GM19468 (cell line): ENCODE measurements at regions not wholly inside any gene's neighbourhood (a gene's known extent, or its start where the extent isn't known, plus 50 kb on each side); places are given as distances from the start of the nearest gene placed in this dataset.
"Not testable (repeated sequence)": the region's sequence is repeated elsewhere in the genome, so short reads cannot be mapped to it uniquely, and the experiment has no call there.

Source experiments
- ATAC-seq: cut with Tn5 transposase; IDR thresholded peaks from one replicate; pipeline ENCODE4 v1.9.1; 2021; ENCODE audit warnings: mild to moderate bottlenecking, moderate library complexity, moderate number of reproducible peaks; ENCODE audit not compliant: unreplicated experiment; ENCODE audit errors: extremely low read depth

DNA sequence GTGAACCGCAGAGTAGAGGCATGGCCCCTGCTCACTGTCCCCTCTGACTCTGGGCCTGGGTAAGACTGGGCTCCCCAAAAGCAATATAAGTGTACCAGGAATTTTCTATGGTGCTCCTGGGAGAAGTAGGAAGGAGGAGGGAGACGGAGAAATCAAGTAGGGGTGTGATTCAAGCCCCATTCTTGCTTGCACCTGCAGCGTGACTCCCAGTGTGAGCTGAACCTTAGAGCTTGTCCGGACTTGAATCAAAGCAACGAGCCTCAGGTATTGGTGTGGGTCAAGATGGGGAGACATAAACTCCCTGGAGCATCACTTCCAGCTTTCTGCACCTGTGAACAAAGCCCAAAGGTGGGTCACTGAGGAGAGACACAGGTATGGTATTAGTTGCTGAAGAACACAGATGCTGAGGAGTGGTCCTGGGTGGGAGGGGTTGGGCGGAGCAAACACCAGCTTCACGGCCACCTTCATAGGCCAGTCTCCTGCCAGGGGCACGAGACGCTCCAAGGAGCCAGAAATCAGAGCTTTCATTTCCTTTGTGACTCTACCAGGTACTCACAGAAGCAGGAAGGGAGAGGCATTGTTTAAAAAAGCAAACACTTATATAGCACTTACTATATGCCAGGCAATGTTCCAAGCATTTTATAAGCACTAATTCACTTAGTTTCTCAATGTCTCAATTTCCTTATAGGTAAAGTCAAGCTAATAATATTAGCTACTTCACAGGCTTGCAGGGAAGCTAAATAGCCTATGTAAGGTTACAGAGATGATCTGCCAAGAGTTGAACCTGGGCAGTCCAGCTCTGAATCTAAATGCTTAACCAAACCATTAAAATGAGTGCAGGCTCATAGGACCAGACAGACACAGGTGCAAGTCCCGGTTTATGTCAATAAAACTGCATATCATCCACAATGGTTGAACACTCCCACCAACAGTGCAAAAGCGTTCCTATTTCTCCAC is 775.3 kb downstream of the UQCRFS1 start:
- ATAC-seq, result no peak

- ATAC-seq, result no peak
These were observed 776.6 kb downstream of the UQCRFS1 start for GRCh38 chr19:28436320-28436719.

- ATAC-seq, result no peak
These were observed 777.2 kb downstream of the UQCRFS1 start for GRCh38 chr19:28435551-28436271.

- not testable (repeated sequence) for ATAC-seq
These were observed 778.2 kb downstream of the UQCRFS1 start for GRCh38 chr19:28434794-28435193.

- ATAC-seq, result not testable (repeated sequence)
These were observed 778.6 kb downstream of the UQCRFS1 start for GRCh38 chr19:28434365-28434764.

DNA sequence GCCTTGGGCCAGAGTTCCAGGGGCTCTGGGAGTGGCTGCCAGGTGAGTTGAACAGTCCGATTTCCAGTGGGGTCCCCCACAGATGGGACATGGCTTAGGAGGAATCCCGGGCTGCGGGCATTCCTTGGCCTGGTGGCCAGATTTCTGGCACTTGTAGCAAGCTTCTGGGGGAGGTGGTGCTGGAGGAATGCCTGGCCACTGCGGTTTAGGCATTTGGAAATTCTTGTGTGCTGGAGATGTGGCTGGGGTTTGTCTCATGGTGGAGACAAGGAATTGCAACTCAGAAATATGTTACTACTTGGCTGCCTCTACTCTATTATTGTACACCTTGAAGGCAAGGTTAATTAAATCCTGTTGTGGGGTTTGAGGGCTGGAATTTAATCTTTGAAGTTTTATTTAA is 779.8 kb downstream of the UQCRFS1 start:
- not testable (repeated sequence) for ATAC-seq

DNA sequence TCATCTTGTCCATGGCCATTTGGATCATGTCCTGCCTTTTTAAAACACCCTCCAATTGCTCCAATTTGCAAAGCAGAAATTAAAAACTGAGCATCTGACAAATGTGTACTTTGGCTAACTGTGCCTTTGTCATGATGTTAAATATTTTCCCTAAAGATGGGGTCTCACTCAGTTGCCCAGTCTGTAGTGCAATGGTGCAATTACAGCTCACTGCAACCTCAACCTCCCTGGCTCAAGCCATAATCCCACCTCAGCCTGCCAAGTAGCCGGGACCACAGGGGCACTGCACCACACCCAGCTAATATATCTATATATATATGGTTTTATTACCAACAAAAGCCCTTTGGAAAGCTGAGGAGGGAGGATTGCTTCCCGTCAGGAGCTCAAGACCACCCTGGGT is 782.7 kb downstream of the UQCRFS1 start:
- ATAC-seq, result no peak

DNA sequence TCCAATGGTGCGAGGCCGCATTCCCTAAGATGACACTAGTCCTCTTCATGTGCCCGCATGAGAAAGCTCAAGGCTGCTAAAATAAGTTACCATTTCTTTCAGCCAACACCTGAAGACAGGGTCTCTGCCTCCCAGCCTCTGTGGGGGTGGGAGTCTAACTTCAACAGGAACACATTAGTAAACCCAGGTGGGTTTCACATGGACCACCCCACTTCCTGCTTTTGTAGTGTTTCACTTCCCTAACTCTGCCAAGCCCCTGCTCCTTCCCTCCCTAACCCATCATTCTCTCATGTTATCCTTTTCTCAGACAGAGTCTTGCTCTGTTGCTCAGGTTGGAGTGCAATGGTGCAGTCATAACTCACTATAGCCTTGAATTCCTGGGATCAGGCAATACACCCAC is 783.6 kb downstream of the UQCRFS1 start:
- ATAC-seq, result no peak

- no peak for ATAC-seq
These were observed 784.1 kb downstream of the UQCRFS1 start for GRCh38 chr19:28428663-28429348.

- no peak for ATAC-seq
These were observed 785.4 kb downstream of the UQCRFS1 start for GRCh38 chr19:28427376-28428083.

DNA sequence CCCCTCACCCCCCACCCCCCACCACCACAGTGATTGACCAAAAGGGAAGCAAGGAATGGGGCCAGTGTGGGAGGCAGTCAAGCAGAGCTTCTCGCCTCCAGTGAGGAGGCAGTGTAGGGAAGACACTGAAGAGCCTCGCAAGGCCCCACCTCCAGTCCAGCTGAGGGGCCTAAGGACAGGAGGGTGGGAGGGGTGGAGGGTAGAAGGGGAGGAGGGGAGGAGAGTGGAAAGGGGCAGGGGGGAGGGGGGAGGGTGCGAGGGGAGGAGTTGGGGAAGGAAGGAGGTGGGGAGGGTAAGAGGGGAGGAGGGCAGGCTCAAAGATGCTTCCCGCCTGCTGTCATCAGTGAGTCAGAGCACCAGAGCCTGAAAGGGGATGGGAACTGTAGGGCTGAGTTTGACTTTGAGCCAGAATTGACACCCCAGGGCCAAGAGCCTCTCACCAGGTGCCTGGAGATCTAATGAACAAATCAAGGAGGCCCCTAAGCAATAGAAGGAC is 786.2 kb downstream of the UQCRFS1 start:
- ATAC-seq, result no peak

DNA sequence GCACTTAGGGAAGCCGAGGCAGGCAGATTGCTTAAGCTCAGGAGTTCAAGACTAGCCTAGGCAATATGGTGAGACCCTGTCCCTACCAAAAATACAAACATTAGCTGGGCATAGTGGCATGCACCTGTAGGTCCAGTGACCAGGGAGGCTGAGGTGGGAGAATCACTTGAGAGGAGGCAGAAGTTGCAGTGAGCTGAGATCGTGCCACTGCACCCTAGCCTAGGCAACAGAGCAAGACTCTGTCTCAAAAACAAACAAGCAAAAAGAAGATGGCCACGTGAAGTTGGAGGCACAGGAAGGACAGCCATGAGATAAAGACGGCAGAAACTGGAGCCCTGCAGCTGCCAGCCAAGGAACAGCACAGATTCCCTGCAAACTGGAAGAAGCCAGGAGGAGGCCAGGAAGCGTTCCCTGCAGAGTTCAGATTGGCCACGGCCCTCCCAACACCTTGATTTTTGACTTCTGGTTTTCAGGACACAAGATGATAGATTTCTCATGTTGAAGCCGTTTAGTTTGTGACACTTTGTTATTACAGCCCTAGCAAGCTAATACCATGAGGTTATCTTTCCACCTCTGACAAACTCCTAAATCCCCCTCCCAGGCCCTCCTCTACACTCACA is 786.7 kb downstream of the UQCRFS1 start:
- ATAC-seq, result no peak

DNA sequence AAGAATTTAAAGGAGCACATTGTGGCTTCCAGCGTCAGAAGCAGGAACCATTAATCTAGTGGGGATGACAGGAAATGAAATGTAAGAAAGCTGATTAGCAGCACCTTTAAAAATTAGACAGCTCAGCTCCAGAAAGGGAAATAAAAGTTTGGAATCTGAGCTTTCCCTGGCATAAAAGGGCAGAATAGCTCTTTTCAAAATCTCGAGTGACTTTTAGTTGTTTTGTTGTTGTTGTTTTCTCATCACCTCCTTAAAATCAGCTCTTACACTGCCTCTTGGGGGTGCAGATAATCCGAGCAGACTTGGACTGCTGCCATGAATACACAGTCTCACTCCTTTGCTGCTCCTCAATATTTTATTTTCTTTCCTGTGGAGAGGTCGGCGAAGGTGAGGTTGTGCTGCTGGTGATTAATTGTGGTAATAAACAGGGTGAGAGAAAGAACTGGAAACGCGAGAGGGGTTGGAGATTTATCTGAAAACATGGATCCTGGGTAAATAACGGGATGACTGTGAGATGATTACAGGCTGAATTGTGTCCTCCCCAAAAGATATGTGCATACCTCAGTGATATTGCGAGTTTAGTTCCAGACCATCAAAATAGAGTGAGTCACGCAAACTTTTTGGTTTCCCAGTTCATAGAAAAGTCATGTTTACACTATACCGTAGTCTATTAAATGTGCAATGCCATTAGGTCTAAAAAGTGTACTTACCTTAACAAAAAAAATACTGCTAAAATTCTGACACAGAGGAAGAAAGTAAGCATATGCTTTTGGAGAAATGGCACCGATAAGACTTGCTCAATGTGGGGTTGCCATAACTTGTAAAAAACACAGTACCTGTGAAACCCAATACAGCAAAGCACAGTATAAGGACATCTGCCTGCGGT is 787.7 kb downstream of the UQCRFS1 start:
- ATAC-seq, result no peak

DNA sequence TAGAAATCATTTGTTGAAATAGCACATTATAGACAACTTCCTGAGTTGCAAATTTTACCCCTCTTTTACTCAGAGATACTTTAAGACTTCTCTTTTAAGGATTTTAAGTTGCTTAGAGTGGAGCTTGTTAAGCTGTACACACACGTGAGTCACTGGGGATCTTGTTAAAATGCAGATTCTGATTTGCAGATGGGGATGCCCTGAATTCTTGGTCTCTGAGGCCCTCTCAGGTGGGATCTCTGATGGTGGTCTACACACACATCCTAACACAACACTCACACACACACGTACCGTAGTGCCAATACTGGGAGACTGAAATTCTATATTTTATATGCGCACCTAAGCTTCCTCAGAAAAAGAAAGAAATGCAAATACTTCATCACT is 788.3 kb downstream of the UQCRFS1 start:
- ATAC-seq, result no peak

- no peak for ATAC-seq
These were observed 788.9 kb downstream of the UQCRFS1 start for GRCh38 chr19:28424077-28424476.

DNA sequence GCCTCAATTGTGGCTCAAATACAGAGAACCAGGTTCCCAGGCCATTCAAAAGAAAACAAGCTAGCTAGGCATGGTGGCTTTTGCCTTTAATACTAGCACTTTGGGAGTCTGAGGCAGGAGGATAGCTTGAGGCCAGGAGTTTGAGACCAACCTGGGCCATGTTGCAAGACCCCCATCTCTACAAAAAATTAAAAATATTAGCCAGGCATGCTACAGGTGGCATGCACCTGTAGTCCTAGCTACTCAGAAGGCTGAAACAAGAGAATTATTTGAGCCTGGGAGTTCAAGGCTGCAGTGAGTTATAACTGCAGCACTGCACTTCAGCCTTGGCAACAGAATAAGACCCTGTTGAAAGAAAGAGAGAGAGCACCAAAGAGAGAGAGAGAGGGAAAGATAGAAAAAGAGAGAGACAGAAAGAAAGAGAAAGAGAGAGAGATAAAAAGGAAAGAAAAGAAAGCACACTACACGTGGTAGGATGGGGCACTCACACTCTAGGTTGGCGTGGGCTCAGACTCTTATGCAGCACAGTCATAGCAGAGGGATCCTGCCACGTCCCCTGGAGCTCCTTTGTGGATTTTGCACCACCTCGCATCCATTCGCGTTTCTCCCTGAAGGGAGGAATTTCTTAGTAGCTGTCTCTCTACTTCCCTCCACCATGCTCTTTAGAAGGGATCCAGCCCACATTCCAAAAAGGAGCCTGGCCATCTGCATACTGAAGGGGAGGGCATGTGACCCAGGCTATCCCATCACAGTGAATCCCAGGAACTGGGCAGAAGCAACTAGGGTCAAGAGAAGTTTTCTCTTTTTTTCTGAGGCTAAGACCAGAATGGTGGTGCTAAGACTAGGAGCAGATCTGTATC is 789.9 kb downstream of the UQCRFS1 start:
- no peak for ATAC-seq

GRCh38 chr19:28422046-28422445 is 790.9 kb downstream of the UQCRFS1 start:
- ATAC-seq, result no peak
